ENCODE measurements at regions not wholly inside any gene's neighbourhood (a gene's known extent, or its start where the extent isn't known, plus 50 kb on each side); places are given as distances from the start of the nearest gene placed in this dataset.
"Not testable (repeated sequence)": the region's sequence is repeated elsewhere in the genome, so short reads cannot be mapped to it uniquely, and the experiment has no call there.

- 76% methylated on average over 12 of the region's 13 CpGs for WGBS
- H3K27ac ChIP-seq (replicated peaks in 1 of 4): no peak overlapping the region
- intact Hi-C loops (cut with DNase I): no loop called here
- peaks cover 0 to 5% (median 0%) of the 10 kb centered on the region in 4 donors for H3K9me3 ChIP-seq
- H3K4me1 ChIP-seq: no peaks in the 10 kb centered on the region
- H3K36me3 ChIP-seq: no peaks in the 10 kb centered on the region
- TF ChIP-seq EP300 (IDR thresholded peaks at IDR 0.05) (no peak), CTCF (IDR thresholded peaks at IDR 0.05) (no peak), POLR2A (IDR thresholded peaks at IDR 0.05; ENCODE audit: low read depth) (no peak), POLR2AphosphoS5 (IDR thresholded peaks at IDR 0.05) (no peak)
- DNase-seq (ENCODE audit: extremely low spot score): no peak
- H3K4me3 ChIP-seq: no peak overlapping the region
- H3K27me3 ChIP-seq: no peaks in the 10 kb centered on the region
These were observed 720.9 kb downstream of the FSCB start for GRCh38 chr14:43786066-43786762.

- WGBS: 92% methylated on average over 10 of the region's 10 CpGs
These were observed 722.7 kb downstream of the FSCB start for GRCh38 chr14:43784432-43784831.

GRCh38 chr14:43778937-43779639 lies 728.0 kb downstream of the FSCB start:
- Histone ChIP-seq H3K4me3 (no peak overlapping the region), H3K4me1 (no peaks in the 10 kb centered on the region), H3K27me3 (no peaks in the 10 kb centered on the region), H3K27ac (replicated peaks in 1 of 4) (no peak overlapping the region), H3K9me3 (peaks cover 0 to 11% (median 6%) of the 10 kb centered on the region in 4 donors), H3K36me3 (no peaks in the 10 kb centered on the region)
- no peak for DNase-seq (ENCODE audit: extremely low spot score)
- no peak for TF ChIP-seq CTCF (IDR thresholded peaks at IDR 0.05)
- no peak for TF ChIP-seq POLR2A (IDR thresholded peaks at IDR 0.05; ENCODE audit: low read depth)
- no peak for TF ChIP-seq EP300 (IDR thresholded peaks at IDR 0.05)
- no peak for TF ChIP-seq POLR2AphosphoS5 (IDR thresholded peaks at IDR 0.05)
- WGBS: 69% methylated on average over 2 of the region's 2 CpGs
- intact Hi-C loops (cut with DNase I): no loop called here

More at GRCh38 chr14:43784432-43784831, 722.7 kb downstream of the FSCB start:
- H3K27ac ChIP-seq (replicated peaks in 1 of 4); H3K4me3 ChIP-seq; intact Hi-C loops (cut with DNase I); H3K9me3 ChIP-seq; H3K4me1 ChIP-seq; H3K27me3 ChIP-seq; DNase-seq (ENCODE audit: extremely low spot score); H3K36me3 ChIP-seq: not testable (repeated sequence)

- Histone ChIP-seq H3K27ac (replicated peaks in 1 of 4) (no peak overlapping the region), H3K36me3 (no peaks in the 10 kb centered on the region), H3K27me3 (no peaks in the 10 kb centered on the region), H3K4me3 (no peak overlapping the region), H3K4me1 (no peaks in the 10 kb centered on the region), H3K9me3 (peaks cover 0 to 12% (median 8%) of the 10 kb centered on the region in 4 donors)
- intact Hi-C loops (cut with DNase I): no loop called here
- TF ChIP-seq EP300 (IDR thresholded peaks at IDR 0.05) (no peak), CTCF (IDR thresholded peaks at IDR 0.05) (no peak), POLR2A (IDR thresholded peaks at IDR 0.05; ENCODE audit: low read depth) (no peak), POLR2AphosphoS5 (IDR thresholded peaks at IDR 0.05) (no peak)
- 64% methylated on average over 1 of the region's 1 CpG for WGBS
- DNase-seq (ENCODE audit: extremely low spot score): no peak
These were observed 728.5 kb downstream of the FSCB start for GRCh38 chr14:43778570-43778936.

GRCh38 chr14:43765474-43765873 lies 741.6 kb downstream of the FSCB start:
- H3K4me3 ChIP-seq: no peak overlapping the region
- intact Hi-C loops (cut with DNase I): no loop called here
- TF ChIP-seq EP300 (IDR thresholded peaks at IDR 0.05): no peak
- TF ChIP-seq POLR2AphosphoS5 (IDR thresholded peaks at IDR 0.05): no peak
- no peak for TF ChIP-seq CTCF (IDR thresholded peaks at IDR 0.05)
- no peak for TF ChIP-seq POLR2A (IDR thresholded peaks at IDR 0.05; ENCODE audit: low read depth)
- H3K9me3 ChIP-seq: no peaks in the 10 kb centered on the region
- no peak for DNase-seq (ENCODE audit: extremely low spot score)
- H3K4me1 ChIP-seq: no peaks in the 10 kb centered on the region
- H3K36me3 ChIP-seq: no peaks in the 10 kb centered on the region
- no peak overlapping the region for H3K27ac ChIP-seq (replicated peaks in 1 of 4)
- H3K27me3 ChIP-seq: no peaks in the 10 kb centered on the region
